ENCODE measurements at regions not wholly inside any gene's neighbourhood (a gene's known extent, or its start where the extent isn't known, plus 50 kb on each side); places are given as distances from the start of the nearest gene placed in this dataset.
"Not testable (repeated sequence)": the region's sequence is repeated elsewhere in the genome, so short reads cannot be mapped to it uniquely, and the experiment has no call there.

GRCh38 chr3:84318273-84318809 lies 640.4 kb upstream of the CADM2 start:
- TF ChIP-seq CTCF (IDR thresholded peaks at IDR 0.05; ENCODE audit: borderline replicate concordance, control extremely low read depth, extremely low read depth, insufficient read depth, missing control alignments) = no peak

GRCh38 chr3:84365563-84366278 lies 593.1 kb upstream of the CADM2 start:
- DNase-seq (ENCODE audit: low spot score); in situ Hi-C loops (cut with MboI; ENCODE audit: low sequenced_read_pairs, unreplicated experiment): not testable (repeated sequence)

More at GRCh38 chr3:84318273-84318809, 640.4 kb upstream of the CADM2 start:
- in situ Hi-C loops (cut with MboI; ENCODE audit: low sequenced_read_pairs, unreplicated experiment) = no loop called here
- DNase-seq (ENCODE audit: low spot score) = no peak
